Osteocyte (in vitro differentiated cells): ENCODE measurements at regions not wholly inside any gene's neighbourhood (a gene's known extent, or its start where the extent isn't known, plus 50 kb on each side); places are given as distances from the start of the nearest gene placed in this dataset.
"Not testable (repeated sequence)": the region's sequence is repeated elsewhere in the genome, so short reads cannot be mapped to it uniquely, and the experiment has no call there.

Source experiments
- DNase-seq: peaks from one replicate; pipeline ENCODE4 v3.0.0; 2021; ENCODE audit warnings: mixed read lengths; ENCODE audit not compliant: unreplicated experiment; ENCODE audit errors: extremely low spot score
- H3K27ac Mint-ChIP-seq: one replicate; pipeline ENCODE4 v1.8.0; 2021; ENCODE audit warnings: mild to moderate bottlenecking, mixed read lengths; ENCODE audit not compliant: unreplicated experiment
- H3K27me3 Mint-ChIP-seq: one replicate; pipeline ENCODE4 v1.8.0; 2021; ENCODE audit warnings: mixed read lengths; ENCODE audit not compliant: unreplicated experiment
- H3K36me3 Mint-ChIP-seq: one replicate; pipeline ENCODE4 v1.8.0; 2021; ENCODE audit warnings: mixed read lengths; ENCODE audit not compliant: unreplicated experiment
- H3K4me1 Mint-ChIP-seq: one replicate; pipeline ENCODE4 v1.8.0; 2021; ENCODE audit warnings: mixed read lengths; ENCODE audit not compliant: unreplicated experiment
- H3K4me3 Mint-ChIP-seq: one replicate; pipeline ENCODE4 v1.8.0; 2021; ENCODE audit warnings: mild to moderate bottlenecking, moderate library complexity, mixed read lengths; ENCODE audit not compliant: unreplicated experiment
- H3K9me3 Mint-ChIP-seq: one replicate; pipeline ENCODE4 v1.8.0; 2021; ENCODE audit warnings: mixed read lengths; ENCODE audit not compliant: unreplicated experiment
- CTCF ChIP-seq: fragments of 200-600 bp; sonication (generic); IDR thresholded peaks from 2 replicates; pipeline ENCODE4 v1.5.0; 2021; ENCODE audit warnings: antibody characterized with exemption, mild to moderate bottlenecking, moderate library complexity

DNA sequence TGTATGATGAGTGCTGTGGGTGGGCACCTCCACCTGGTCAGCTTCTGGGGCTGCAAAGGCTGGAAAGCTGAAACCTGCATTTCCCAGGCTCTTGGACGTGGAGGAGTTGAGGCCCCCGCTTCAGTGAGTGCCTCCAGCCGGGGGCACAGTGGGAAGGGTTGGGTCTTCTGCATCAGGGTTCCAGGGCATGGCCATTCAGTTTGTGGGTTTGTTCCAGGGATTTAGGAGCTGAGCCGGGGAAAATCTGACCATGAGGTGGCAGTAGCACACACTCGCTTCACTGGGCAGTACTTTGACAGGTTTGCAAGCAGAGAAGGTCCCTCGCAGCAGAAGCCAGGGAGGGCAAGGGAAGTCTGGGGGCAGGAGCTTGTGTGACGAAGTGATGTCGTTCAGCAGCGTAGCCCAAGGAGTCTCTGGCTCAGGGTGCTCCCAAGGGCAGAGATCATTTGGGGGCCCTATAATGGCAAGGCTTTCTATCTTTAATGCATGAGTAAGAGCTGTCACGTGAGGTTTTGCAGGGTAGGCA, 69.5 kb upstream of the SULF2 start:
- H3K4me1 Mint-ChIP-seq = no peaks in the 10 kb centered on the region

DNA sequence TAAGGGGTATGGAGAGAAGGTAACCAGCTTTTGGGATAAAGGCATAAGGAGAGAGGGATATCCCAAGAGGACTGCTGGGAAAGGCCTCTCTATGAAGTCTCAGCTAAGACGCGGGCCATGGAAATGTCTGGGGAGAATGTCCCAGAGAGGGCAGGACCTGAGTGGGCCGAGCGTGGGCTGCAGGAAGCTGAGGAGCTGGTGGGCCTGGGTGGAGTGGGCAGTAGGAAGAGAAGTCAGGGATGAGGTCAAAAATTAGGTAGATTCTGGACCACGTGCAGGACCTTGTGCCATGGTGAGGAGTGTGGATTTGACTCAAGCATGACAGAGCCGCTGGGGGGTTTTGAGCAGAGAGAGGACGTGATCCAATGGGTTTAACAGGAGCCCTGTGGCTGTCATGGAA, 66.5 kb upstream of the SULF2 start:
- H3K27ac Mint-ChIP-seq = no peak overlapping the region
- H3K36me3 Mint-ChIP-seq = no peaks in the 10 kb centered on the region
- DNase-seq = no peak
- no peak for TF ChIP-seq CTCF
- peaks cover 40% of the 10 kb centered on the region for H3K27me3 Mint-ChIP-seq
- no peaks in the 10 kb centered on the region for H3K9me3 Mint-ChIP-seq
- no peaks in the 10 kb centered on the region for H3K4me1 Mint-ChIP-seq
- no peak overlapping the region for H3K4me3 Mint-ChIP-seq

More for the DNA sequence above, 69.5 kb upstream of the SULF2 start:
- peak; percentile 31 for TF ChIP-seq CTCF
- H3K36me3 Mint-ChIP-seq = no peaks in the 10 kb centered on the region
- H3K4me3 Mint-ChIP-seq = no peak overlapping the region
- no peak for DNase-seq
- no peak overlapping the region for H3K27ac Mint-ChIP-seq
- H3K27me3 Mint-ChIP-seq = peaks cover 38% of the 10 kb centered on the region
- no peaks in the 10 kb centered on the region for H3K9me3 Mint-ChIP-seq

GRCh38 chr20:47850146-47850545, 64.9 kb upstream of the SULF2 start:
- peaks cover 51% of the 10 kb centered on the region for H3K27me3 Mint-ChIP-seq

DNA sequence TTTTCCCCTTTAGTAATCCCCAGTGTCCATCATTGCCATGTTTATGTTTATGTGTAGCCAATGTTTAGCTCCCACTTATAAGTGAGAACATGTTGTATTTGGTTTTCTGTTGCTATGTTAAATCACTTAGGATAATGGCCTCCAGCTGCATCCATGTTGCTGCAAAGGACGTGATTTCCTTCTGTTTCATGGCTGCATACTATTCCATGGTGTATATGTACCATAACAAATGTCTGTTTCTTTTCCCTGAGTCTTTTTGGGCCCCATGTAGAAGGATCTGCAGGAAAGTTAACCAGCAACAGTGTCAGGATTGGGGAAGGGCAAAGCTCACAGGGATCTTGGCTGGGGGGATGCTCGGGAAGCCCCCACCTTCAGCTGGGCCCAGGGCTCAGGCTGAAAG, 64.3 kb upstream of the SULF2 start:
- Mint-ChIP-seq H3K27ac (no peak overlapping the region), H3K9me3 (no peaks in the 10 kb centered on the region), H3K4me1 (no peaks in the 10 kb centered on the region), H3K36me3 (no peaks in the 10 kb centered on the region), H3K27me3 (peaks cover 55% of the 10 kb centered on the region), H3K4me3 (no peak overlapping the region)
- no peak for DNase-seq
- no peak for TF ChIP-seq CTCF

More at GRCh38 chr20:47850146-47850545, 64.9 kb upstream of the SULF2 start:
- no peak for DNase-seq
- H3K9me3 Mint-ChIP-seq = no peaks in the 10 kb centered on the region
- H3K27ac Mint-ChIP-seq = no peak overlapping the region
- no peaks in the 10 kb centered on the region for H3K4me1 Mint-ChIP-seq
- no peak for TF ChIP-seq CTCF
- H3K36me3 Mint-ChIP-seq = no peaks in the 10 kb centered on the region
- H3K4me3 Mint-ChIP-seq = no peak overlapping the region

GRCh38 chr20:47849006-47849405, 63.7 kb upstream of the SULF2 start:
- H3K9me3 Mint-ChIP-seq = no peaks in the 10 kb centered on the region
- DNase-seq = no peak
- no peak overlapping the region for H3K27ac Mint-ChIP-seq
- no peak for TF ChIP-seq CTCF
- no peaks in the 10 kb centered on the region for H3K36me3 Mint-ChIP-seq
- no peaks in the 10 kb centered on the region for H3K4me1 Mint-ChIP-seq
- H3K27me3 Mint-ChIP-seq = peaks cover 58% of the 10 kb centered on the region
- no peak overlapping the region for H3K4me3 Mint-ChIP-seq

- not testable (repeated sequence) for DNase-seq, H3K27ac Mint-ChIP-seq, H3K4me1 Mint-ChIP-seq, H3K36me3 Mint-ChIP-seq, H3K4me3 Mint-ChIP-seq, H3K9me3 Mint-ChIP-seq
- H3K27me3 Mint-ChIP-seq = peaks cover 60% of the 10 kb centered on the region
These were observed 63.3 kb upstream of the SULF2 start for GRCh38 chr20:47848534-47848933.
